ENCODE measurements at regions not wholly inside any gene's neighbourhood (a gene's known extent, or its start where the extent isn't known, plus 50 kb on each side); places are given as distances from the start of the nearest gene placed in this dataset.

DNA sequence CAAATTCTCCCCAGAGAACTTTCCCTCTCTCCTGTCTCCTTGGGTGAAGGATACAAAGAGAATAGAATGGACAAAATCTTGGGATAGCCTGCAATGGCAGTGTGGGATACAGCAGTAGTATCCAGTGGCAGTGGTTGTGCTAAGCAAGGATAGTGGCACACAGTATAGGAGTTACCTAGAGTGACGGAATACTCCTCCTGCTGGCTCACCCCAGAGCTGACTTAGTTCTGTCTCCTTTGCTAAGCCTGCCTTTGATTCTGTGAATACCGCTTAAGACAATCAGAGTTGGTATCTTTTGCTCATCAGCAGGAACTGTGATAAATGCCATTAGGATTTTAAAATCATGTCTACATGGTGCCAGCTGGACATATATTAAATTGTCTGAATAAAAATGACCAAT is 404.3 kb downstream of the JRKL start:
- Histone ChIP-seq H3K27me3 (replicated peaks; ENCODE audit: control insufficient read depth, insufficient read depth, low read length) (no peaks in the 10 kb centered on the region; the same call in none of the 2 replicates), H3K9me3 (no peaks in the 10 kb centered on the region; the same call in 1 of the 2 replicates), H3K4me3 (ENCODE audit: low read depth, low read length) (no peak overlapping the region), H3K4me1 (no peaks in the 10 kb centered on the region), H3K36me3 (ENCODE audit: control insufficient read depth, insufficient read depth, low read length) (no peaks in the 10 kb centered on the region)
- H3K27ac Mint-ChIP-seq (ENCODE audit: unreplicated experiment) = no peak overlapping the region
- ChIA-PET POLR2A (no interaction called here), CTCF (interaction anchor here (0.6 to 4.1 kb wide), 4 partner anchors 178 to 331 kb away, joined by 3 to 18 read pairs (median 4); no protein-coding TSS in a partner anchor)
- H3K4me3 Mint-ChIP-seq (ENCODE audit: unreplicated experiment) = no peak overlapping the region
- no peaks in the 10 kb centered on the region for H3K36me3 Mint-ChIP-seq (ENCODE audit: insufficient read depth, unreplicated experiment)
- H3K27me3 Mint-ChIP-seq (ENCODE audit: insufficient read depth, unreplicated experiment) = peaks cover 18% of the 10 kb centered on the region
- no peaks in the 10 kb centered on the region for H3K9me3 Mint-ChIP-seq (ENCODE audit: unreplicated experiment)
- no peaks in the 10 kb centered on the region for H3K4me1 Mint-ChIP-seq (ENCODE audit: low read depth, unreplicated experiment)
- intact Hi-C loops (cut with micrococcal nuclease; ENCODE audit: unreplicated experiment) = loop anchor here (1.0 to 2.0 kb wide), 2 partner anchors 89 to 330 kb away; no protein-coding TSS in a partner anchor
- TF ChIP-seq, protein P1, sequence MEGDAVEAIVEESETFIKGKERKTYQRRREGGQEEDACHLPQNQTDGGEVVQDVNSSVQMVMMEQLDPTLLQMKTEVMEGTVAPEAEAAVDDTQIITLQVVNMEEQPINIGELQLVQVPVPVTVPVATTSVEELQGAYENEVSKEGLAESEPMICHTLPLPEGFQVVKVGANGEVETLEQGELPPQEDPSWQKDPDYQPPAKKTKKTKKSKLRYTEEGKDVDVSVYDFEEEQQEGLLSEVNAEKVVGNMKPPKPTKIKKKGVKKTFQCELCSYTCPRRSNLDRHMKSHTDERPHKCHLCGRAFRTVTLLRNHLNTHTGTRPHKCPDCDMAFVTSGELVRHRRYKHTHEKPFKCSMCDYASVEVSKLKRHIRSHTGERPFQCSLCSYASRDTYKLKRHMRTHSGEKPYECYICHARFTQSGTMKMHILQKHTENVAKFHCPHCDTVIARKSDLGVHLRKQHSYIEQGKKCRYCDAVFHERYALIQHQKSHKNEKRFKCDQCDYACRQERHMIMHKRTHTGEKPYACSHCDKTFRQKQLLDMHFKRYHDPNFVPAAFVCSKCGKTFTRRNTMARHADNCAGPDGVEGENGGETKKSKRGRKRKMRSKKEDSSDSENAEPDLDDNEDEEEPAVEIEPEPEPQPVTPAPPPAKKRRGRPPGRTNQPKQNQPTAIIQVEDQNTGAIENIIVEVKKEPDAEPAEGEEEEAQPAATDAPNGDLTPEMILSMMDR (IDR thresholded peaks at IDR 0.05; ENCODE audit: insufficient read depth in 1 of 2, low read depth in 1 of 2, low read length in 1 of 2, severe bottlenecking in 1 of 2, unreplicated experiment in 1 of 2) = peak; percentile 38 to 55
- no TSS peak for BruUV-seq (replicated peaks)
- peak in 1 of 2 experiments; percentile 31 for DNase-seq

DNA sequence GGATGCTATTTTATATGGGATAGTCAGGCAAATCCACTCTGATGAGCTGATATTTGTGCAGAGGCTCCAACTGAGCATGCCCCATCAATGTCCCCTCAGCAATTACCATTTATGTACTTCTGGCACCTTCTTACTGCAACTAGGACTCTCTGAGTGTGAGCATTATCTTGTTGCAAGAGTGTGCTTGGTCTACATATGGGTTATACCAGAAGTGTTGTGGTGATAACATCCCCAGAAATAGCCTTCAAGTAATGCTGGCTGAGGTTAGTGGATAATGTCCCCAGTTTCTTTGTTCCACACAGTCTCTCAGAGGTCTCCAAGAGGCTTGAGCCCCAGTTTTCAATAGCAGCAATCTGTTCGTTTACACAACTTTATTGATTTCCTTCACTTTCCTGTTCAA is 408.6 kb downstream of the JRKL start:
- Histone ChIP-seq H3K27me3 (replicated peaks; ENCODE audit: control insufficient read depth, insufficient read depth, low read length) (no peaks in the 10 kb centered on the region; the same call in none of the 2 replicates), H3K4me3 (ENCODE audit: low read depth, low read length) (no peak overlapping the region), H3K36me3 (ENCODE audit: control insufficient read depth, insufficient read depth, low read length) (no peaks in the 10 kb centered on the region), H3K4me1 (no peaks in the 10 kb centered on the region), H3K9me3 (no peaks in the 10 kb centered on the region)
- no peaks in the 10 kb centered on the region for H3K9me3 Mint-ChIP-seq (ENCODE audit: unreplicated experiment)
- POLR2A ChIA-PET = no interaction called here
- intact Hi-C loops (cut with micrococcal nuclease; ENCODE audit: unreplicated experiment) = no loop called here
- TF ChIP-seq, protein P1 (IDR thresholded peaks at IDR 0.05; ENCODE audit: insufficient read depth in 1 of 2, low read depth in 1 of 2, low read length in 1 of 2, severe bottlenecking in 1 of 2, unreplicated experiment in 1 of 2) = no peak
- CTCF ChIA-PET = no interaction called here
- DNase-seq = no peak
- no peak overlapping the region for H3K27ac Mint-ChIP-seq (ENCODE audit: unreplicated experiment)
- no peak overlapping the region for H3K4me3 Mint-ChIP-seq (ENCODE audit: unreplicated experiment)
- H3K4me1 Mint-ChIP-seq (ENCODE audit: low read depth, unreplicated experiment) = no peaks in the 10 kb centered on the region
- H3K27me3 Mint-ChIP-seq (ENCODE audit: insufficient read depth, unreplicated experiment) = peaks cover 6% of the 10 kb centered on the region
- H3K36me3 Mint-ChIP-seq (ENCODE audit: insufficient read depth, unreplicated experiment) = no peaks in the 10 kb centered on the region
- BruUV-seq (replicated peaks) = no TSS peak

DNA sequence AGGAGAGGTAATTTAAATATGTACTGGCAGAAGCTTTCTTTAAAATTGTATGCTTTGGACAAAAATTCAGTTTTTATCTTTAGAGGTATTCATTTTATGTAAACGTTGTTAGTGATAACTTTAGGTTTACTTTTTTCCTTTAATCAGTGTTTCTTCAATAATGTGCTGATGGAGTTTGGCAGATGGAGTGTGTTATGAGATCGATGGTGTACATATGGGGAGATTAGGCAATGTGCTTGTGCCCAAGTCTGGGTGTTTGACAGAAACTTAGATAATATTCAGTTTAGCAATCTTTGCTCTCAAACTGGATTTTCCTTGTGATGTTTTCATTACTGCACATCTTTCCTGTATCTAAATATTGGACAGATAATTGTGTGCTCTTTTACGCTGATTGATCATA is 425.4 kb downstream of the JRKL start:
- H3K27me3 ChIP-seq (replicated peaks; ENCODE audit: control insufficient read depth, insufficient read depth, low read length) = no peaks in the 10 kb centered on the region
- H3K9me3 Mint-ChIP-seq (ENCODE audit: unreplicated experiment) = no peaks in the 10 kb centered on the region
- intact Hi-C loops (cut with micrococcal nuclease; ENCODE audit: unreplicated experiment) = no loop called here
- no peak overlapping the region for H3K4me3 ChIP-seq (ENCODE audit: low read depth, low read length)
- no TSS peak for BruUV-seq (replicated peaks)
- no peak for DNase-seq
- H3K4me3 Mint-ChIP-seq (ENCODE audit: unreplicated experiment) = no peak overlapping the region
- no peak overlapping the region for H3K27ac Mint-ChIP-seq (ENCODE audit: unreplicated experiment)
- TF ChIP-seq, protein P1 (IDR thresholded peaks at IDR 0.05; ENCODE audit: insufficient read depth in 1 of 2, low read depth in 1 of 2, low read length in 1 of 2, severe bottlenecking in 1 of 2, unreplicated experiment in 1 of 2) = no peak
- ChIA-PET POLR2A (no interaction called here), CTCF (interaction anchor here (0.6 kb wide), 1 partner anchor 350 kb away, joined by 3 read pairs; no protein-coding TSS in a partner anchor)
- H3K27me3 Mint-ChIP-seq (ENCODE audit: insufficient read depth, unreplicated experiment) = peaks cover 2% of the 10 kb centered on the region
- no peaks in the 10 kb centered on the region for H3K9me3 ChIP-seq
- H3K4me1 ChIP-seq = no peaks in the 10 kb centered on the region
- no peaks in the 10 kb centered on the region for H3K36me3 Mint-ChIP-seq (ENCODE audit: insufficient read depth, unreplicated experiment)
- no peaks in the 10 kb centered on the region for H3K36me3 ChIP-seq (ENCODE audit: control insufficient read depth, insufficient read depth, low read length)
- H3K4me1 Mint-ChIP-seq (ENCODE audit: low read depth, unreplicated experiment) = no peaks in the 10 kb centered on the region
